IPS-NIHi7 (cell line): ENCODE measurements at regions not wholly inside any gene's neighbourhood (a gene's known extent, or its start where the extent isn't known, plus 50 kb on each side); places are given as distances from the start of the nearest gene placed in this dataset.
"Not testable (repeated sequence)": the region's sequence is repeated elsewhere in the genome, so short reads cannot be mapped to it uniquely, and the experiment has no call there.

ENCODE experiments used
- DNase-seq: peaks from one replicate; pipeline ENCODE4 v3.0.0; 2012; ENCODE audit warnings: mixed read lengths; ENCODE audit errors: extremely low spot score

DNA sequence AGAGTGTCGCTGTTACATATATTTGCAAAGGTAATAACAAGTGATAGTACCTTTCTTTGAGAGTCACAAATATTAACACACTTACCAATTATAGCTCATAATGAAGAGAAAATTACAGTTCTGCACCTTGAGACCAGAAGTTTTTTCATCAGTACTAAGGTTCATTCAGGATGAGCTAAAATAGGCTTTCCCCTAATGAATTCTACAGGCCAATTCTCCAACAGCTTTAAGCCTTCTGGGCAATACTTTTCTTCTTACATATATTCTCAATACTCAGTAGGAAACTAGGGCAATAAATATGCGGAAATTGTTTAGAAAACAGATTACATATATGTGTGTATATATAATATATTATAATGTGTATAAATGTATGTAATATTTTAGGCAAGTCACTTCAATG is 2672.8 kb upstream of the PCDH20 start:
- DNase-seq = no peak

DNA sequence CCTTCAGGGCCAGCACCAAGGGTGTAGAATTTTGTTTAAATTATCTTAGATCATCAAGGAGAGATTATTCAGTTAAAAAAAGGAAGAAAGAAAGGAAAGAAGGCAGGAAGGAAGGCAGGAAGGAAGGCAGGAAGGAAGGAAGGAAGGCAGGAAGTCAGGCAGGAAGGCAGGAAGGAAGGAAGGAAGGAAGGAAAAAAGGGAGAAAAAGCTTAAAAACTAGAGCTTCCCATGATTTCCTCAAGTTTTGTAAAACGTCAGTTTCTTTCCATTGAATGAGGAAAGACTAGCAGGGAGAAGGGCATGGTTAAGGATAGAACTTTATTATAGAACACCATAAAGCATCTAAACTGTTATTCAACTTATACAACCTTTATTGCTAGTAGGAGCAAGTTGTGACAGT is 2672.0 kb upstream of the PCDH20 start:
- DNase-seq = no peak

DNA sequence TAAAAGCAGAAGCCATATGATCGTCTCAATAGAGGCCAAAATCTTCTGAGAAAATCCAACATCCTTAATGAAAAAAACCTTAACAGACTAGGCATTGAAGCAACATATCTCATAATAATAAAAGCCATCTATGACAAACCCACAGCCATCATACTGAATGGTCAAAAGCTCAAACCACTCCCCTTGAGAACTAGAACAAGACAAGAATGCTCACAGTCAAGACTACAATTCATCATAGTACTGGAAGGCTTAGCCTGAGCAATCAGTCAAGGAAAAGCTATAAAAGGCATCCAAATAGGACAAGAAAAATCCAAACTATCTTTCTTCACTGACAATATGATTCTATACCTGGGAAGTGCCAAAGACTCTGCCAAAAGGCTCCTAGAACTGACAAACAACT is 2668.2 kb upstream of the PCDH20 start:
- no peak for DNase-seq

DNA sequence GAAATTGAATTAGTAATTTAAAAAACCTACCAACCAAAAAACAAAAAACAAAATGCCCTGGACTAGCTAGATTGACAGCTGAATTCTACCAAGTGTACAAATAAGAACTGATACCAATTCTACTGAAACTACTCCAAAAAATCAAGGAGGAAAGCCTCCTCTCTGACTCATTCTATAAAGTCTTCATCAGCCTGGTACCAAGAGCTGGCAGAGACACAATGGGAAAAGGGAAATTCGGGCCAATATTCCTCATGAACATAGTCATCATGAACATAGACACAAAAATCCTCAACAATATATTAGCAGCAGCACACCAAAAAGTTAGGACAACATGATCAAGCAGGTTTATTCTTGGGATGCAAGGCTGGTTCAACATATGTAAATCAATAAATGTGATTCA is 2667.7 kb upstream of the PCDH20 start:
- no peak for DNase-seq

DNA sequence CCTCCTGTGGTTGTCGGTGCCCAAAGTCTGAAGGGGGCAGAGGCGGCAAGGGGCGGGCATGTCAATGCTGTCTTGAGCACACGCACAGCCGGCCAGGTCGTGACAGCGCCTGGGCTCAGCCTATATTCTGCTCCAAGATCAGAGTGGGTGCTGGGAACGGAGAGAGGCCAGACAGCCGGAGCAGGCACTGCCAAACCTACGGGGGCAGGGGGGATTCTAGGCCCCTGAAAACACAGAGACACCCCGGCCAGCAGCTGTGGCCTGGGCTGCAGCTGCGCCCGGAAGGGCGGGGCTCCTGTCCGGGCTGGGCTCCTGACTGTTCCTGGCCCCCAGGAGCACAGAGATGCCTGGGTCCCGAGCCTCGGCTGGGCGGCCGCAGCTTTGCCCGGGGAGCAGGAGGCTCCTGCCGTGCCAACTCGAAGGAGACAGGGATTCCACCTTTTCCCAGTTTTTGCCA is 2662.9 kb upstream of the PCDH20 start:
- no peak for DNase-seq

DNA sequence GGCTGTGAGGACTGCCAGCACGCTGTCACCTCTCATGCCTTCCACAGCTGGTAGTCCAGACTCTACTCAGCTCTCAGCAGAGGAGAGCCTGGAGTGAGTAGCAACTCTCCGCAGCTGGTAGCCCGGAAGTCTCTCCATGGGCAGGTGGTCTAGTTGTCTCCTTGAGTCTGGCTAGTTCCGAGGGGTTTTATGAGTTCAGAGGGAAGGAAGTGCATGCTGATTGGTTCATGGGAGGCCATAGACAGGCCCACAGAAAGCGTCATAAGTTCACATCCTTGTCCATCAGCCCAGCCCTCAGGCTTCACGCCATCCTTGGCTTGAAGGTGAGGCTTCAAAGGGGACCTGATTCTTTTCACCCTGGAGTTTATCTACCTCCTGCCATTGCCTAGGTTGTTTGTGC is 2662.4 kb upstream of the PCDH20 start:
- DNase-seq = no peak

DNA sequence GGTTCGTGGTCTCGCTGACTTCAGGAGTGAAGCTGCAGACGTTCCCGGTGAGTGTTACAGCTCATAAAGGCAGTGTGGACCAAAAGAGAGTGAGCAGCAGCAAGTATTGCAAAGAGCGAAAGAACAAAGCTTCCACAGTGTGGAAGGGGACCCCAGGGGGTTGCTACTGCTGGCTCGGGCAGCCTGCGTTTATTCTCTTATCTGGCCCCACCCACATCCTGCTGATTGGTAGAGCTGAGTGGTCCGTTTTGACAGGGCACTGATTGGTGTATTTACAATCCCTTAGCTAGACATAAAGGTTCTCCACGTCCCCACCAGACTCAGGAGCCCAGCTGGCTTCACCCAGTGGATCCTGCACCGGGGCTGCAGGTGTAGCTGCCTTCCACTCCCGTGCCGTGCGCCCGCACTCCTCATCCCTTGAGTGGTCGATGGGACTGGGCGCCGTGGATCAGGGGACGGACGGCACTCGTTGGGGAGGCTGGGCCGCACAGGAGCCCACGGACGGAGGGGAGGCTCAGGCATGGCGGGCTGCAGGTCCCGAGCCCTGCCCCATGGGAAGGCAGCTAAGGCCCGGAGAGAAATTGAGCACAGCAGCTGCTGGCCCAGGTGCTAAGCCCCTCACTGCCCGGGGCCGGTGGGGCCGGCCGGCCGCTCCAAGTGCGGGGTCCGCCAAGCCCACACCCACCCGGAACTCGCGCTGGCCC is 2661.6 kb upstream of the PCDH20 start:
- DNase-seq = not testable (repeated sequence)

DNA sequence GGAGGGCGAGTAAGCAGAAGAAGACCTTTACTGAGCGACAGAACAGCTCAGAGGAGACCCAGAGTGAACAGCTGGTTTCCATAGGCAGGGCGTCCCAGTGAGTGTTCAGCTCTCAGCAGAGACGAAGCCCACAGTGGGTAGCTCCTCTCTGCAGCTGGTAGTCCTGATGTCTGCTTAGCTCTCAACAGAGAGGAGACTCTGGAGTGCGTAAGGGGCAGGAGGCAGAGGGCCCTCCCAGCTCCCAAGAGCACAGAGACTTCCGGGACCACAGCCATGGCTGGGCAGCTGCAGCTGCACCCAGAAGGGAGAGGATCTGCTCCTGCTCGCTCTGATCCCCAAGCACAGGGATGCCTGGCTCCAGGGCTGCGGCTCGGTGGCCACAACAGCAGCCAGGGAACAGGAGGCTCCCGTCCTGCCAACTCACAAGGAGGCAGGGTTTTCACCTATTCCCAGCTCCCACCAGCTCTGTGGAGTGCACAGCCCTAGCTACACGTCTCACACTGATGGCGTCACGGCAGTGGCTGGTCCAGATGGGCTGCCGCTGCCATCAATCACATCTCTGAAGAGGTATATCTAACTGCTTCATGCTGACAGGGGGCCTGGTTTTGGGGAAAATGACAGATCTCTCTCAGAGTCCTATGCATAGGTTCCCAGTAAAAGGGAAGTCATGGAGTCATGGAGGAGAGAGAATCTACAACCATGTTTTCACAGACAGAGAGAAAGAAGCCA is 2660.1 kb upstream of the PCDH20 start:
- no peak for DNase-seq

DNA sequence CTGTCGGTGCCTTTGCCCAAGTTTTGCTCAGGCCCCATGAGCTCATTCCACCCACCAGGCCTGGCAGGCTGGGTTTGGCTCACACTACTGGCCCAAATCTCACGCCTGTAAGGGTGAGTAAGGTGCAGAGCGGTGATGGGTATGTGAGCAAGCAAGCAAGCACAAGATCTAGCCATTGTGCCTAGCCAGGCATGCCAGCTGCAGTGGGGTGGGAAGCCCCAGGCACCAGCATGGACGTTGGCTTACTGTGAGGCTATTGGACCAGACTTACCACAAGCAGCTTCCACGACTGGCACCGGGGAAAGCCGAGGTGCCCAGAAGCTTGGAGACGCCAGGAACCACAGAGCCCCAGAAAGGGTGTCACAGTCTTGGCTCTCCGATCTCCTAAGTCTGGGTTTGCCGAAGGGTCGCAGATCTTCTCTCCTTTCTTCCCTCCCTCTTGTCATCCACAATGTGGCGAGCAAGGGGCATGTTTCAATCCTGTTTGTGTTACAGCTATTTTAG is 2659.4 kb upstream of the PCDH20 start:
- no peak for DNase-seq

DNA sequence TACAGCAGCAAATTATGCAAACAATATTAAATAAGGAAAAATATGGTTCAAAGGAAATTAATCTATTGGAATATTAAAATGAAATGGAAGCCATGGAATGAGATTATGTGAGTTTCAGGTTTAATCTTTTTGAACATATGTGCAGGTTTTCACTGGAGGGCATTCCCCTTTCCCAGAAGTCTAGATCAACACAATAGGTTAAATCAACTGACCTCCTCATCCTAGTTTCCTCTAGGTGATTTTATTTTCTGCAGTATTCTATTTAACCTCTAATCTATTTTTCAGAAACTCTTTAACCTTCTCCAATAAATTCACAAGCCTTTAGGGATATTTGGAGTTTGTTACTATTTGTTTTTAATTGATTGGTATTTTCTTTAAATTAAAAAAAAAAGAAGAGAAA is 2657.6 kb upstream of the PCDH20 start:
- DNase-seq = no peak

DNA sequence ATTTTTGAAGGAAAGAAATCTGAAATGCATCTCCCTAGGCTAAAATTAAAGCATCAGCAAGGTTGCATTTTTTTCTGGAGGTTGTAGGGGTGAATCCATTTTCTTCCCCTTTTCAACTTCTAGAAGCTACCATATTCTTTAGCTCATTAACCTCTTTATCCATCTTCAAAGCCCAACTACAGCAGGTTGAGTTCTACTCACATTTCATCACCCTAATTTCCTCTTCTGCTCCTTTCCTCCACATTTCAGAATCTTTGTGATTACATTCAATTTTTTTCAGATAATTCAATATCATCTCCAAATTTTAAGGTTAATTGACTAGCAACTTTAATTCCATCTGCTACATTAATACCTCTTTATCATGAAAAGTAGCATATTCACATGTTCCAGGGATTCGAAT is 2655.7 kb upstream of the PCDH20 start:
- DNase-seq = no peak

DNA sequence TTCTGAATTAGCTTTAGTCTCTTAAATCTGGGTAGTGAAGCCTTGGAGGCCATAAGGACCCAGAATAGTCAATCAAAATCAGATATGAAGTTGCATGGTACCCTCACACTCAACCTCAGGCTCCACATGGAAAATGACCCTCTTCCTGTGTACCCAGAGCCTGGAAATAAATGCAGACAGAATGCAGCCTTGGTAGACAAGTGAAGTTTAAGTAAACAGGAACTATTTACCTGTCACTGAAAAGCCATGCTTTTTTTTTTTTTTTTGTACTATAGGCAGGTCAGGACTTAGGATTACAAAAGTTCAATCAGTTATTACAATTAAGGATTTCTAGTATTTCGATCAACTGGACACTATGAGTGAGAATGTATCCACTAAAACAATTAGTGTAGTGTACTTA is 2654.2 kb upstream of the PCDH20 start:
- DNase-seq = no peak

DNA sequence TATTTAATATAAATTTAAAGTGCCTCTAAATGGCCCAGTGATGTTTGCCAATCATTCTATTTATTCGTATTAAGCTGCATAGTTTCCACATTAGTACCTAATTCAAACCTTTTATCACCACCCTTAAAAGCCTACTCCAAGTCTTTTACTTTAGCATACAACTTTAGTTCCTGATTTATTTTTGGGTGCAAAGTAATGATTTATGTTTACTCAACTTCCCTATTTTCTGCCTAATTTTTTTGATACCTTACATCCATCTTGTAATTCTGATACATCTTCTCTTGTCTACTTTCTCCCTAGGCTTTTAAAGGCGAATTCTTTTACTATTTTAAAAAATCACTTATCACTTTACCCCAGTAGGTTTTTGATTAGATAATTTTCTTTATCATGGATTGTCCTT is 2651.1 kb upstream of the PCDH20 start:
- no peak for DNase-seq

DNA sequence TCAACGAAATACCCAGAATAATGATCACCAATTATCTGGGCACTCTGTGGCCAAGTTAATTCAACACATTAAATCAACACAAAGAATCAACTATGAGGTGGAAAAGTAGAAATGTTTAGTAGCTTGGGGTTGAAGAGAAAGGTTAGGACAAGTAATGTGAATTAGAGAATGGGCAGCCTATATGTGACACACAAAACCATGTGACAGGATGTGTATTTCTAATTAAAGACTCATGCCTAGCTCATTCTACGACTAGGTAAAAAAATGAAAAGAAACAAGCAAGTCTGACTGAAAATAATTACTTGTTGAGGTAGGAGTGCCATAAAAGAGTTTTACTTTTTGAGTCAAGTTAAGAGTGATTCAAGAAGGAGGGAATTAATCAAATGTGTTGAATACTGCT is 2646.0 kb upstream of the PCDH20 start:
- no peak for DNase-seq

DNA sequence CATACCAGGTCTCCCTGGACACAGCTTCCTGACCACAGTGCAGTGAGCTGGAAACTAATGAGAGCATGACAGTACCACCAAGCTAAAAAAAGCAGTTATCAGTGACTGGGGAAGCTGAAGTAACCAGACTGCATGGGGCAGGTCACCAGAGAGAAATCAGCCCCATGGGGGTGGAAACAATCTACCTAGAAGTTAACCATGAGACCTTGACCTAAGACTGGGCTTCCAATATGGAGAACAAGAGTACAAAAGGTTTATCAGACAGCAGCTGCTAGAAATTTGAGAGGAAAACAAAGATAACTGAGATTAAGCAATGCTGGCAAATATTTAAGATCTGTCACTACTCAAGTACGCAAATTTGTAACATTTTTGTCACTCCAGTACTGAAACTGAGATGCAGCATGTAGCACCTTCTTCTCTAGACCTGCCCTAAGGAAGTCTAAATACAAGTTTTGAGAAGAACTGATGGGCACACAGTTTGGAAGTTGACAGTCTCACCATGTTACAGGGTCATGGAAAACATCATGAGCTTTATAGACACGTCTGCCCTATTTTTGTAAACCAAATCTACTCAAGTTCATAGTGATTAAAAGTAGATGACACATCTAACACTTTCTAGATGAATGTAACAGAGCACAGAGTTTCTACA is 2641.8 kb upstream of the PCDH20 start:
- DNase-seq = no peak

DNA sequence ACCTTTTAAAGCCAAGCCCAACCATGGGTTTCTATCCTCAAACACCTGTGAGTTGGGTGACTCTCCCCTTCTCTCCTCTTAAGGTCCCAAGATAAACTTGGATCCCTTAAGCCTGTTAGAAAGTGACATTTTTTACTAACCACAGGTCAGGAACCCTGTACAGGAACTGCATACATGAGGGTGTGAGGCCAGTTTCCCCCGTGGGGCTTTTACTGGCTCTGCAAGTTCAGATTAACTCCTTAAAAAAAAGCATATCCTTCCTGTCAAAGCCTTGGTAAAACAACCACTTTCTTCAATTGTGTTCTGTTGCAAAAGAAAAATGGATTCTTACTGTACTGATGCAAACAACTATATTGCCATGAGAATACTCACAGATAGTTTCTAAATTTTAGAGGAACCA is 2638.7 kb upstream of the PCDH20 start:
- DNase-seq = no peak

DNA sequence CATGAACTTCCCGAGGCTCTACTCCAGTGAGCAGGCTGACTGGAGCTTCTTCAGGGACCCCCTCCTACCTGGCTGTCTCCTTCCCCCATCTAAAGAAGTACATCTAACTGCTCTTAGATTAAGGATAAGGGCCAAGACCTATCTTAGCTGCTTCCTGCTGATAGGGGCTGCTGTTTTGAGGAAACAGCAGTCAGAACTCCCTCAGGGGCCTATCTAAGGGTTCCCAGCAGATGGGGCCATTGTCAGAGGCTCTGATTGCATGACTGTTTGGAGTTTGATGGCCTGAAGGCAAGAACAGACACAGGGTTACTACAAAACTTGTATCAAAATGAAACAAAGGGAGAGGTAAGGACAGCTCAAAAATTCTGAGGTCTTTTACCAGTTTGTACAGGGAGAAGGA is 2636.9 kb upstream of the PCDH20 start:
- DNase-seq = no peak

DNA sequence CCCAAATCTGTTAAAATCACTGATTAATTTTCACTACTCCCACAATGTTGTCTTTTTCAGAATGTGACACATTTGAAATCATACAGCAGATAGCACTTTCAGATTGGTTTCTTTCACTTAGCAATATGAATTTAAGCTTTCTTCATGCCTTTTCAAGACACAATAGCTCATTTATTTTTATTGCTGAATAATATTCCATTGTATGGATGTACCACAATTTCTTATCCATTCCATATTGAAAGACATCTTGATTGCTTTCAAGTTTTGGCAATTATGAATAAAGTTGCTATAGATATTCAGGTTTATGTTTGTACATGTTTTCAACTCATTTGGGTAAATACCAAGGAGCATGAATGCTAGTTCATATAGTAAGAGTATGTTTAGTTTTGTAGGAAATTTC is 2635.6 kb upstream of the PCDH20 start:
- no peak for DNase-seq

DNA sequence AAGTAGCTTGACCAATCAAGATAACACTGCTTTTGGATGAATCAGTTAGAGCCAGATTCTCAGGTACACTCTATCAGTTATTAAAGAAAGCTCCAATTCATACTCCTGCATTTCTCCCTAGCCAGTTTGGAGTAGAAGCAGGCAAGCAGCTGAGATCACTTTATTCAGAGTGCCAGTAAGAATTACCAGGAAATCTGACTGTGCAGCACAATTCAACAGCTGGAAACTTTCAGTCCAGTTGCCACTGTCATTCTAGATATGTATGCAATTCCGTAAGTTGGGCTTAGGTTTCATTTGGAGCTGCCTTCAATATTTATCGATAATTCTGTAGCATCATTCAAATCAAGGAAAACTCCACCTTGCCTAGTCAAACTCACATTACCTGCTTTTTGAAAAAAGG is 2625.6 kb upstream of the PCDH20 start:
- no peak for DNase-seq

DNA sequence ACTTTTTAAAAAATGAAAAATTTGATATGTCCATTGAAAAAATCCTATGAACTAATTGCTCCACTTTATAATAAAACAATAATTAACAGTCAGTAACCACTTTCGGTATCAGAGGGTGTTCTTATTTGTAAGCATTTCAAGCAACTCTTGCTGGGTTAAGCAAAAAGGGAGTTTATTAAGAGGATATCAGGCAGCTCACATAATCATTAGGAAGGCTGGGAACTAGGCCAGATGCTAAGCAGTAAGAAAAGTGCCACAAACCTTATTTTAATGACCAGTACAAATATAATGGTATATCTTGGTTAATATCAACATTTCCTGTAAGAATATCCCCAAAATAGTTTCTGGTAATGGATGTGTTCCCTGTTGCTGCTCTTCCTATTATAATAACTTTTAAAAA is 2618.3 kb upstream of the PCDH20 start:
- no peak for DNase-seq

DNA sequence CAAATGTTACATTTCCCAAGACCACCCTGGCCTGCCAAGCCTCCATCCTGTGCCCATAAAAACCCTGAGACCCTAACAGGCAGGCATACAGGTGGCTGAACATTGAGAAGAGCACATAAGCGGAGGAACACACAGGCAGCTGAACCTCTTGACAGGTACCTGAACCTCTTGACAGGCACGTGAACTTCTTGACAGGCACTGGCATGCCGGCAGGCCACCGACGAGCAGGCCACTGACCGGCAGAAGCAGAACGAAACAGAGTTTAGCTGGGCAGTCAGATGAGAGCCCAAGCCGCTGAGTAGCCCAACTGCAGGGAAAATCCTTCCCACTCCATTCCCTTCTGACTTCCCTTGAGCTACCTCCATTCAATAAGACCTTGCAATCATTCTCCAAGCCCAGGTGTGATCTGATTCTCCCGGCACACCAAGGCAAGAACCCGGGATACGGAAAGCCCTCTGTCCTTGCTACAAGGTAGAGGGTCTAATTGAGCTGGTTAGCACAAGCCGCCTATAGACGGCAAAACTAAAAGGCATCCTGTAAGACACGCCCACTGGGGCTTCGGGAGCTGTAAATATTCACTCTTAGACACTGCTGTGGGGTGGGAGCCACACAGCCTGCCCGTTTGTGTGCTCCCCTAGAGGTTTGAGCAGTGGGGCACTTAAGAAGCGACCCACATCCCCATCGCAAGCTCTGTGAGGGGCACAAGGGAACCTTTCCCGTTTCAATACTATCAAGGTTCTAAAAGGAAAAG is 2613.9 kb upstream of the PCDH20 start:
- DNase-seq = no peak

DNA sequence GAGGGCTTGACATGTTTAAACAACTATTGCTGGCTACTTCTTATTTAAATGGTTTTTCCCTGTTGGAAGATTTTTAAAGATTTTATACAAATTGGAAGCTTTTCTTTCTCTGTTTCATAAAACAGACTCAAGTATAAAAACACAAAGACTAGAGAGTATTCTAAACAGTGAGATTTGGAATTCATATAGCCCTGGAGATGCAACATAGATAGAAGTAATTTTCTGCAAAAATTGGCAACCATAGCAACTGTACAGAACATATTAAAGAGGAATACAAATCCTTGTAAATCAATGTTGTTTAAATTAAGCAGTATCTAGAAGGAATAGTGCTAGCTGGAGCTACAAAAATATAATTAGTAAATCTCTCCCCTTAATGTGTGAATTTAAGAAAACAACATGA is 2612.9 kb upstream of the PCDH20 start:
- DNase-seq = no peak
